Hippocampal formation (tissue), 2 donors: ENCODE measurements at regions not wholly inside any gene's neighbourhood (a gene's known extent, or its start where the extent isn't known, plus 50 kb on each side); places are given as distances from the start of the nearest gene placed in this dataset.

ENCODE experiments used
- DNase-seq, 2 donors: peaks; one replicate each; lab custom pipeline; 2025; lab: John Stamatoyannopoulos, UW

GRCh38 chrX:124524852-124525251 lies 178.5 kb downstream of the SH2D1A start:
- no peak for DNase-seq

DNA sequence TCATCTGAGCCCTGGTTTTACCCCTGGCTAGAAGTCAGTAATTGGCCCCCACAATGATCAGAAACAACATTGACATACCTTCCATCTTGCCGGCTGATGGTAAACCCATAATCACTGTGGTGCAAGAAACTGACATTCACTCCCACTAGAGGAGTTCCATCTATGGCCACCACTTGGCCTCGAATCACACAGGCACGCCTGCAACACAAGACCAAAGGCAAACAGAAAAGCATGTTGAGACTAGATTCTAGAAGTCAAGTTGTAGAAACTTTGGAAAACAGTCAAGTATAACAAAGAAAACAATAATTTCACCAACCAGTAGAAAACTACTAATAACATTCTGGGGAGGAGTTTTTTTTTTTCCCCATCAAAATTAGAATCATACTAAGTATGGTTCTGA lies 183.4 kb downstream of the SH2D1A start:
- DNase-seq = no peak

DNA sequence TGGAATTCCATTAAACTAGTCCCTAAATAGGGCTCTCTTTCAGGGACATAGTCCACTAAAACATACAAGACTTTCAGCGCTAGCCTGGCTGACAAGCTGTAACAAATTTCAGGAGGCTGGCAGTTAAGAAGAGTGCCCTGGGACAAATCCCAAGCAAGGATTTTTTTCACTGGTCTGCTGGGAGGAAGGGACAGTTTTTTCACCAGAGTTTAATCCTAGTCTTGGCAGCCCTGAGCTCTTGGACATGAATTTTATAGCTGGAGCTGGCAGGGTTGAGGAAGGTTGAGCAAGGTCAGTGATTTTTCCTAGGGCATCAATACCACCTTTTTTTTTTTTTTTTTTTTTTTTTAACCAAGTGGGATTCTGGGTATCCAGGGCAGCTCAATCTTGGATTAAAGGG lies 184.4 kb downstream of the SH2D1A start:
- peak in 1 of 2 donors; percentile 1 for DNase-seq

GRCh38 chrX:124534536-124534935 lies 188.2 kb downstream of the SH2D1A start:
- DNase-seq = no peak

GRCh38 chrX:124540474-124540873 lies 194.1 kb downstream of the SH2D1A start:
- no peak for DNase-seq

GRCh38 chrX:124548571-124548970 lies 202.2 kb downstream of the SH2D1A start:
- no peak for DNase-seq

- no peak for DNase-seq
Measured at GRCh38 chrX:124555036-124555595, 208.8 kb downstream of the SH2D1A start.

DNA sequence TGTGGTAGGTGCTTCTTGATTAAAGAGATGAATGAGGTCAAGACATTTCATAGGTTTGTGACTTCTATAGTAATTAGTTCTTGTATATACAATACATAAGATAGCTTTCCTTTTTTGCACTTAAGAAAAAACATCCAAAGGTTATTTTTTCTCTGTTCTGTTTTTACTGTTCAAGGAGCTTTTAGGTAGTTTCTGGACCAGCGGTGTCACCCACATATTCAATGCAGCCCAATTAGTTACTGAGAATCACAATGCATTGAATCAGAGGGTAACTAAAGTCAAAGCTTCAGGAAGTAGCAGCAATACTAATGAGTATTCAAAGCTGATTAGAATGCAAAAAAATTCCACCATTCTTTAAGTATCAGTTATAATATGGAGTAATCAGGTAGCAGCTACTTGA lies 211.6 kb downstream of the SH2D1A start:
- no peak for DNase-seq

DNA sequence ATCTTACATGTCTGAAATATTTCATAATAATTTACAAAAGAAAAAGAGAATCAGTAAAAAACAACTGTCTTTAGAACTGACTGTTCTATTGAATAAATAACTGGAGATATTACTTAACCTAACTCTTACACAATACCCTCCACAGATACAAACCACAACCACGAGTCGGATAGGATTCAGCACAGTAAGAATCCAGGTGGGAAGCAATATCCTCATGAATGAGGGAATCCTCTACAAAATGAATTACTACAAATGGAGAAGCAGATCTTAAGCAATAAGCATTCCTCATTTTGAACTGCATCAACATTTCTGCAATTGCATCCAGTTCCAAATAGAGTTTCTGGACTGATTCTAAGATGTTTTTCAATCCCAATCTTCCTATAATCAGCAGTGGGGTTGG lies 227.1 kb downstream of the SH2D1A start:
- DNase-seq = no peak

DNA sequence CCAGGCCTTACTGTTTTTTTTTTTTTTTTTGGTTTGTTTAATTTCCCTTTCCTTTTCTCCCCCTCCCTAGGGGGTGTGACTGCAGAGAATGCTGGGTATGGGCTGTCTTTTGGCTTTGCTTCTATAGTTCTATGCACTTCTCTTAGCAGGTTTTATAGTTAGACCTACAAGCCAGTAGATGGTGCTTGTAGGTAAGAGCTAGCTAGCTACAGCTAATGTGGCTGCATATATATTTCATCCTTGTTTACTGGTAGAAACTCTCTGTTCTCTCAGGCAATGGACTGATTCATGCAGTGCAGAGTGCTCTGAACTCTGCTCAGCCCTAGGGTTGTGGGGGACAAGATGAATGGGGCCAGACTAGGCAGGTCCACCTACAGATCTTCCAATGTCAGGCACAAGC lies 246.4 kb downstream of the SH2D1A start:
- DNase-seq = no peak

- DNase-seq = no peak
Measured at GRCh38 chrX:124594017-124594651, 247.8 kb downstream of the SH2D1A start.

DNA sequence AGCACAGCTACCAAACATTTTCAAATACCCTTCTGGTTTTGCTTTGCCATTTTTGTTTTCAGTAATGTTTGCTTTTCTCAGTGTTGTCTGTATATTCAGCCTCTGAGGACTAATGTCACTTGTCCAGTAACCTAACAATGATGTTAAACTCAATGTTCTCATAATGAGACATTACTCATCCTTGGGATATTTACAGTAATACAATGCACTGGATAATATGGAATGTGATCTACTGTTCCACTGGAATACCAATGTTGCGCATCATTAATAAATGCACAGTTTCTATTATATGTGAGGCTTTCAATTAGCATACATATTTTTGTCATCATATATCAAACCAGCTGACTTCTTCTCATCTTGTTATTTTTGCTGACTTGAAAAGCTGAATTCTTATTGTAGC lies 259.1 kb downstream of the SH2D1A start:
- no peak for DNase-seq

GRCh38 chrX:124606724-124607123 lies 260.4 kb downstream of the SH2D1A start:
- DNase-seq = no peak

GRCh38 chrX:124619710-124620109 lies 273.3 kb downstream of the SH2D1A start:
- DNase-seq = no peak

DNA sequence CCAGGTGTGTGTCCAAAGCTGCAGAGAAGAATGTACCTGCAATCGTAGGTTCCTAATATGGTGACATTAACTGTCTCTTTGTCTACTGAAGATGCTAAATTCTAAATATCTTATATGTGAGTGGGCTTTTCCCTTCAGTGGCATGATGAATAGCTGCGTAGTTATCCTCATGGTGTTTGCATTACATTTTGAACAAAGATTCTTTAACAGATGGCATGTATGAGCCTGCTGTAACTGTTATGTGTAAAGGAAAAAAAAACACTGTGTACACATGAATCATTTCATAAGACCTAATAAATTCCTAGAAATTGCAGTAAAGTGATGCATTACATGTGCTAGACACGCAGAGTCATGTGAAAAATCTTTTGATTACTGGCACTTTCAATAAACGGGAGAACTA lies 288.0 kb downstream of the SH2D1A start:
- no peak for DNase-seq

DNA sequence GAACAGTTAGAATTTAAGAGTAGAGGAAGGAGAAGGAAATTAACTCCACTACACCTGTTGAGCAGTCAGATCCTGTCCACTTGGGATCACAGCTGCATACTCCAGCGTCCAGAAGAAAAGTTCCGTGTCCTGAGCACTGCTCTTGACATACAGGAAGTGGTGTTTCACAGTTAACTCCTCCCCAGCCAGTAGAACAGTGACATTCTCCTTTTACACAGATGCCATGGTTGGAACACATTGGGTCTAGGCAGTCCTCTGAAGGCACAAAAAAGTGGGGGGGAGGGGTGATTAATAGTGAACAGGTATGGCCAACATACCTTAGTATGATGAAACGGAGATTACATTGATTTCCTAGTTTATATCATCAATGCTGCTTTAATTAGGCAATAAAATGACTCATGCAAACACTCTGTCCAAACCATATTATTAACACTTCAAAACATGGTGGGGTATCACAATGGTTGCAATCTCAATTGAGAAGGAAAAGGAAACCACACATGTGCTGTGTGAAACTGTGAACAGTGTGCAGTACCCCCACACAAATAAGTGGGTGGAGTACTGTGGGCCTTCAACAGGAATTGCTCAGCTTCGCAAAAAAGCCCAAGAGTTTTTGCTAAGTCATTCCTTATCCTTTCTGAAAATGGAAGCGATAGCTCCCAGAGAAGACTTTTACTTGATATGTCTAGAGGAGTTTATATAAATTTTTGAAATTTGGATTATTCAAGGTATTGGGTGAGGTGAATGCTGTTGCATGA lies 295.6 kb downstream of the SH2D1A start:
- DNase-seq = no peak

DNA sequence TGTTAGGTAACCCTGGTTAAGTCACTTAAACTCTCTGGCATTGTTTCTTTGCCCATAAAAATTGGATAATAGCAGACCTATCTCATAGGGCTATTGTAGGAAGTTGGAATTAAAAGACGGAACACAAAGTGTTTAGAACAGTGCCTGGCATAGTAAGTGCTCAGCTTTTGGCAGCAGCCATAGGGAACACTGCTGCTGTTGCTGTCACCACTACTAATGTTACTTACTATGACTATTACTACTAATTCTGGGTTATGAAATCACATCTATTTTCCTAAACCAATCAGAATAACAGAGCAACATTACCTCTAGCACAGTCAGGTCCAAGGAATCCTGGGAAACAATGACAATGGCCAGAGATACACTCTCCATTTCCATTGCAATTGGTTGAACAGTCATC lies 300.0 kb downstream of the SH2D1A start:
- DNase-seq = no peak

DNA sequence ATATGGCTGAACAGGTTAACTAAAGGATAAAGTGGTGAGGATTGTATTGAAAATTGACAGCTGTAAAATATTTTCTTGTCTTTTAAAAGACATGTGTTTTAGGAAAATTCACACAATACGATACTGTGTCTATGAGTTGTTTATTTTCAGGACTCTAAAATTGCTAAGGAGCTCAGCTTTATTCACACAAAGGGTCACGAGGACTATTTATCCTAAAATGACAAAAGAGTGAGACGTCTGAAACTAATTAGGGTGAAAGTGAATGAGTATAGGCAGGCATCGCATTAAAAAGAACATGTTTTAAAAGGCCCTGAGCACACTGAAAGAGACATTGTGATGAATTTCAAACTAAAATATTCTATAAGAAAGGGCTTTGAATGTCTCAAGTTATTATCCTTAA lies 304.7 kb downstream of the SH2D1A start:
- DNase-seq = no peak

DNA sequence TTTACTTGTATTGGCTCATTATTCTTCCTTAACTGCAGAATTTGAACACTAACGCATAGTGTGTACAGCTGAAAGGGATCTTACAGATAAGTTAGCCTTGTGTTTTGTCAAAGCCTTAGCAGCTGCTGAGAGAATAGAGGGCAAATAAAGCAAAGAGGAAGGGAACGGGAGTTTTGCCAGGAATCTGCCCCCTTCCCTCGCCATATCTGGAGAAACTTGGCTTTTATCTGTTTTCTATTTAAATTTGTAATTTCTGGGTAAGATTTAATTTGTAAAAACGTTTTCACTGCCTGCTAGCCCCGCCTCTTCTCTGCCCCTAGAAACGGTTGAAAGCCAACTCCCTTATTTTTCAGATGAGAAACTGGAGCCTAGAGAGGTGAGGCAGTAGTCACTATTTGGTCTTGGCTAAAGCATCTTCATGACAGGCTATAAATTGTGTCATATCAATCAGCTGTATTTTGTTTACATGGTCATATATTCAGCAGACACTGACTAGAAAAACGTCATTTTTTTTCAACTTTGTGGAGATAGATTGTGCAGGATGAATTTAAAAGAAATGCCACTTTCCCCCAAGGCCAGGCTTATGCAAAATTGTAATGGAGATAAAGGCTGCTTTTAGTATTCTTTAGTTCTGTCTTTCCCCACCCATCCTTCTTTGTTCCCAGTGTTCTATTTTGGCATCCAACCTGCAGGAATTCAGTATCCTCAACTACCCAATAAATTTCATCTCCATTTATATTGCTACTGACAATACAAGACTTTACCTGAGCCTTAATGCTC lies 319.4 kb downstream of the SH2D1A start:
- DNase-seq = no peak

GRCh38 chrX:124679199-124679598 lies 332.8 kb downstream of the SH2D1A start:
- no peak for DNase-seq

GRCh38 chrX:124680287-124680686 lies 333.9 kb downstream of the SH2D1A start:
- DNase-seq = no peak

DNA sequence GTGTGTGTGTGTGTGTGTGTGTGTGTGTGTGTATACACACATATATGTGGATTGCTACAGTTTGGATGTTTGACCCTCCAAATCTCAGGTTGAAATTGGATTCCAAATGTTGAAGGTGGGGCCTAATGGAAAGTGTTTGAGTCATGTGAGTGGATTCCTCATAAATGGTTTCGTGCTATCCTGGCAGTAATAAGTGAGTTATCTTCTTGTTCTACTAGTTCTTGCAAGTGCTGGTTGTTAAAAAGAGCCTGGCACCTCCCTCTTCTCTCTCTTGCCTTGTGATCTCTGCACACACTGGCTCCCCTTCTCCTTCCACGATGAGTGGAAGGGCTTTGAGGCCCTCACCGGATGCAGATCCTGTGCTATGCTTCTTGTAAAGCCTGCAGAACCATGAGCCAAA lies 344.1 kb downstream of the SH2D1A start:
- DNase-seq = no peak

- no peak for DNase-seq
Measured at GRCh38 chrX:124699876-124700275, 353.5 kb downstream of the SH2D1A start.
